HG03460 (cell line): ENCODE measurements at regions not wholly inside any gene's neighbourhood (a gene's known extent, or its start where the extent isn't known, plus 50 kb on each side); places are given as distances from the start of the nearest gene placed in this dataset.

Experiments used
- ATAC-seq: cut with Tn5 transposase; IDR thresholded peaks from one replicate; pipeline ENCODE4 v1.9.1; 2021; ENCODE audit not compliant: unreplicated experiment

GRCh38 chr2:106977717-106978116 lies 91.8 kb upstream of the ST6GAL2 start:
- no peak for ATAC-seq

DNA sequence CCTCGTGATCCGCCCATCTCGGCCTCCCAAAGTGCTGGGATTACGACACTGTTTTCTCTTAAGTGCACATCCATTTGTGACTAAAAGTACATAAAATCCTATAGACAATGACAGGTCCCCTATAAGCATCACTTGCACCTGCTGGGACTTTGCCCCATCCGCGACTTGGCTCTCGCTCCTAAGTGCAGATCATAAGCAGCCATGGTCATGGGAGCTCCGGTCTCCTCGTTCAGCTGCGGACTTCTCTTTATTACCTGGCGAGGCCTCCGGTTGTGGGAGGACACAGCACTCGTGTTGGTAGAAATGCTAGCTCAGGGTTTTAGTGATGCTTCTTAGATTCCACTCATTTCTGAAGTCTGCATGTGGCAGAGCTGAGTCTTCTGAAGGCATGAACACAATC lies 92.7 kb upstream of the ST6GAL2 start:
- no peak for ATAC-seq

DNA sequence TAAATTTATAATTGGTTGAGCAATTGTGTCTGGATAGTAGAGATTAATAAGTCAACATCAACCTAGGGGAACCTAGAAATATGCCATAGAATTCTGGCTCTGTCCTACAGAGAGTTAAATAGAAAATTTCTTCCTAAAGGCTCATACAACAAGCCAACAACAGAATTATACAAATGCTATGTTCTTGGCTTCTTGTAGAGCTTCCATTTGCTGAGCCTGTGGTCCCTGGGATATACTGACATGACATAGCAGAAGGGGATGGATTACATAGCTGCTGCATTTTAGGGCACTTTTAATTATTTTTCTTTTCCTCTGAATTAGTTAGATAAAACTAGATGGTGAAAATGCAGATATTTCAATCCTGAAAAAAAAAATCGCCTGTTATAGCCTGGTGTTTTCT lies 95.5 kb upstream of the ST6GAL2 start:
- ATAC-seq, result no peak

DNA sequence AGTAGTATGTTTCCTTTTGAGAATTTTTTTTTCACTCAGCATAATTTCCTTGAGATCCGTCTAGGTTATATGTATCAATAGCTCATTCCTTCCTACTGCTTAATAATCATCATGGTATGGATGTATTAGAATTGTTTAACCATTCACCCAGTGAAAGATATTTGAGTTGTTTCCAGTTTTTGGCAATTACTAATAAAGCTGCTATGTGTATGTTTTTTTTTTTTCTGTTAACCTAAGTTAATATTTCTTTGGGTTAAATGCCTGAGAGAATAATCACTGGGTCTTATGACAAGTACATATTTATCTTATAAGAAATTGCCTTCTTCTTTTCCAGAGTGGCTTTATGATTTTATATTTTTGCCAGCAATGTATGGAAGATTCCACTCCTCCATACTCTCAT lies 96.4 kb upstream of the ST6GAL2 start:
- ATAC-seq, result no peak

DNA sequence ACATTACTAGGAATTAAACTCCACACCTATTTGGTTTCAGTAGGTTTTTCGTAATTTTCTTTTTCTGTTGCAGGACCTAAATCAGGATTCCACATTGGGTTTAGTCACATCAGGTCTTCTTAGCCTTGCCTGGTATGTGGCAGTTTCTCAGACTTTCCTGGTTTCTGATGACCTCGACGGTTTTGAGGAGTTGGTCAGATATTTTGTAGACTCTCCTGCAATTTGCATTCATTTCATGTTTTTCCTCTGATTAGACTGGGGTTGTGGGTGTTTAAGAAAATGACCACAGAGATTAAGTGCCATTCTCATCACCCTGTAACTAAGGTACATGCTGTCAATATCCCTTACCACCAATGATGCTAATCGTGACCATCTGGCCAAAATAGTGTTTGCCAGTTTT lies 97.3 kb upstream of the ST6GAL2 start:
- no peak for ATAC-seq

- no peak for ATAC-seq
Observed at GRCh38 chr2:106988361-106988760, 102.4 kb upstream of the ST6GAL2 start.

DNA sequence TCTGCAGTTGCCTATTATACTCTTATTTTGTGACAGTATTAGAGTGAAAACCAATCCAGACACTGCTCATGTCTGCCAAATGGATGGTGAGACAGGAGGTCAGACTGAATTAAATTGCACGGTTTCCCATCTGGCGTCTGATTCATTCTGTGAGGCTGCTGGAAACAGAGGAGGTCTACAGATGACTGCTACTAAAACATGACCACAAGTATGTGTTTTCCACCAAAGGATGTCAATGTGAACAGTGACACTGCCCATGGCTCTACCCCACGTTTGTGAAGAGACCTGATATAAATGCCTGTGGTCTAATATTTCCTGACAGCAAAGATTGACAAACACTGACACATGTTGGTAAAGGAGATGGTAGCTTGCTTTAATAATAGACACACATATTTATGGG lies 104.3 kb upstream of the ST6GAL2 start:
- no peak for ATAC-seq

DNA sequence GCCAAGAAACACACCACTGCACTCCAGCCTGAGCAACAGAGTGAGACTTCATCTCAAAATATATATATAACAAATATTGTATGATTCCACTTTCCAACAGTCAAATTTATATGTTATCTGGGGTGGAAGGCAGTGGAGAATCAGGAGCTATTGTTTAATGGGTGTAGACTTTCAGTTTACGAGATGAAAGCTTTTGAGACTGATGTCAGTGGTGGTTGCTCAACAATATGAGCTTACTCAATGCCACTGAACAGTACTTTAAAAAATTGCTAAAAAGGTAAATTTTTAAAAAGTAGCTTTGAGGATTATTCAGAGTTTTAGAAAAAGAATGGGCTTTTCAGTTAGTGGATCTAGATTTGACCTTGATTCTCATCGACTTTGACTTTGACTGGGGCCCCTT lies 105.9 kb upstream of the ST6GAL2 start:
- no peak for ATAC-seq

DNA sequence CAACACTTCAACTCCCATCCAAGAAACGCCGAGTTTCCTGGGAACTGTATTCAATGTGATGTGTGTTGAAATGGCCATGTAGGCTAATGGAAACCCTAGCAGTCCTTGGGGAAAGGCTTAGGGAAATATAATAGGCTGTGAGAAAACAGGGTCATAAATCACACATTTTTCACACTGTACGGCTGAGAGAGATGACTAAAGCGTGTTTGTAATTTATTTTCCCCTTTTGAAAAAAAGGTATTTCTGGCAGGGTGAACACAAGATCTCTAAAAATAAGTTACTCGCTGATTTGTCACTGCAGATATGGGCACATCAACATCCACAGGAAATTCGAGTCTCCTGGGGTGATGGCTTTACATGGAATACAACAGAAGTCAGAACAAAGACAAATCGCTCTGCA lies 109.6 kb upstream of the ST6GAL2 start:
- no peak for ATAC-seq

GRCh38 chr2:106996171-106996769 lies 110.3 kb upstream of the ST6GAL2 start:
- no peak for ATAC-seq

- no peak for ATAC-seq
Observed at GRCh38 chr2:106997204-106997603, 111.2 kb upstream of the ST6GAL2 start.

DNA sequence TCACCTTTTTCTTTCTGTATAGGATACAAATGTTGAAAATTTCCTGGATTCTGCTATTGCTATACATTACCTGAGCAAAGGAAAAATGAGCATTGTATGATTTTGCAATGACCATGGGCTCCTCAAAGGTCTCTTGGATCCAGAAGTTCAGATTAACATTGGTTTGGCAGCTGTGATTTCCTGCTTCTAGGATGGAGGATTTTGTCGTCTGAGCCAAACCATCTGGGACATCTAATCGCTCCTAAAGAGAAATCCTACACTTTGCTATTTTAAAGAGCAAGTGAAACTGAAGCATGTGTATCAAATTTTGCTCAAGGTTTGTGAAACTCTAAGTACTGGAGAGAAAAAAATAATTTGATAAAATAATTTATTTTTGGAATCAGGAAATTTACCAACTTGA lies 115.1 kb upstream of the ST6GAL2 start:
- ATAC-seq, result no peak

DNA sequence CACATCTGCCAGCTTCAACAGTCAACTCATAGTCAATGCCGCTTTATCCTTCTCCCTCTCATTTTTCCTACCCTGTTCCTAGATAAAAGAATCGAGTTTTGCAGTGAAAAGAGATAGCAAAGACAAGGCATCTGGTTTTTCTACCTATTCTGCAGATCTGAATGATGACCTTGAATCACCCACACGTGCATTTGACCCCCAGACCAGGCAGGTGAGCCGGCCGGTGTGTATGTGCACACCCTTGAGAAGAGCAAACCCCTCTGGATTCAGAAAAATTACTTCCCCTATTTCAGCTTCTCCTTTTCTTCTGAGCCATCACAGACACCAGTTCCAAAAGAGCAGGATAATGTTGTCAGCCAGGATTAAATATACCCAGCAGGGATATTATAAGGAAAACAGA lies 115.6 kb upstream of the ST6GAL2 start:
- ATAC-seq, result no peak

GRCh38 chr2:107001964-107002696 lies 116.2 kb upstream of the ST6GAL2 start:
- no peak for ATAC-seq

GRCh38 chr2:107002735-107003134 lies 116.8 kb upstream of the ST6GAL2 start:
- ATAC-seq, result no peak

DNA sequence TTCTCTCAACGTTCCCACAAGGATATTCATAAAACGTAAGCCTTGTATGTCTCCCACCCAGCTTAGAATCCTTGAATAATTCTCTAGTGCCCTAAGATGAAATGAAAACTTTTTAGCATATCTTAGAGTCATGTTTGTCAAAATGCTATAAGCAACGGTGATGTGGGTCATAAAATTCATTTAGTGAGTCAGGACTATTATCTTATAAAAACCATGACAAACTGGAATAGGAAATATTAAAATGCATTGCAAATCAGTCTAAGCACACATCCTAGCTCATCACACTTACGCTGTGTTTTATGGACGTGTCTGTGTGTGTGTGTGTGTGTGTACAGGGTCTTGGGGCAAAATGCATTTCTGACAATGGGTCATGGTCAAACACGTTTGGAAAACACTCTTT lies 119.9 kb upstream of the ST6GAL2 start:
- no peak for ATAC-seq

- no peak for ATAC-seq
Observed at GRCh38 chr2:107006836-107007235, 120.9 kb upstream of the ST6GAL2 start.

GRCh38 chr2:107007927-107008326 lies 122.0 kb upstream of the ST6GAL2 start:
- ATAC-seq, result no peak

- no peak for ATAC-seq
Observed at GRCh38 chr2:107008843-107009242, 122.9 kb upstream of the ST6GAL2 start.

DNA sequence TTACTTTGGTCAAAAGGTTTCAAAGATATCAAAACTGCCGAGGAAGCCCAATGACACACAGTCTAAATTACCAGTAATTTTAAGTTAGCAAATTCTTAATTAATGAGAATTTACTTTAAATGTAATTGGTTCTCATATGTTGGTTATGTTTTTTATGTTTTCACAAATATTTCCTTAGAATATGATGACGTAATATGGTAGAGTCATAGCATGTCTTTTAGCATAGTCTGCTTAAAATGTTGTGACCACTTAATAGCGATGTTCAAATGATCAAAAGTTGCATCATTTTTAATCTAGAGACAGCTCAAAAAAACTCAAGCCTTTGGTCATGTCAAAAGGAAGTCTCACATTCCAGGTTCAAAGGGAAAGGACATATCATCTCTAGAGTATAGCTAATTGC lies 123.3 kb upstream of the ST6GAL2 start:
- ATAC-seq, result no peak

GRCh38 chr2:107012714-107013306 lies 126.8 kb upstream of the ST6GAL2 start:
- no peak for ATAC-seq

- ATAC-seq, result no peak
Observed at GRCh38 chr2:107013884-107014283, 127.9 kb upstream of the ST6GAL2 start.

- ATAC-seq, result no peak
Observed at GRCh38 chr2:107018366-107018765, 132.4 kb upstream of the ST6GAL2 start.
